IMR-90 (cell line): ENCODE measurements at regions not wholly inside any gene's neighbourhood (a gene's known extent, or its start where the extent isn't known, plus 50 kb on each side); places are given as distances from the start of the nearest gene placed in this dataset.

Experiments used
- ATAC-seq: fragments of 200-7000 bp; cut with Tn5 transposase; 2 replicates; pipeline ENCODE4 v1.9.1; 2020; ENCODE audit warnings: low read depth, mild to moderate bottlenecking, moderate library complexity
- BruUV-seq: library from RNA; stranded (reverse); fragments of 400-500 nt; replicated peaks from 2 replicates; lab custom pipeline; 2021; lab: Mats Ljungman, UMichigan
- CTCF ChIA-PET: fragments of 300-600 bp; formaldehyde crosslinking; extraction: SDS; loops from one replicate; lab custom pipeline; 2021; ENCODE audit warnings: antibody characterized with exemption; lab: Yijun Ruan, JAX
- POLR2A ChIA-PET: fragments of 300-600 bp; sonication (Branson Sonifier 250); formaldehyde crosslinking; loops from one replicate; lab custom pipeline; 2022; ENCODE audit warnings: antibody characterized with exemption; ENCODE audit not compliant: unreplicated experiment; lab: Charles Lee
- DNase-seq: peaks from one replicate; pipeline ENCODE4 v3.0.0; 2013
- H2AFZ ChIP-seq: replicated peaks from 2 replicates; pipeline ENCODE3; 2013; ENCODE audit warnings: low read length, mild to moderate bottlenecking; ENCODE audit not compliant: poor library complexity
- H2AK5ac ChIP-seq: 2 replicates; pipeline ENCODE4 v1.6.1; 2013; ENCODE audit warnings: low read depth, low read length, inconsistent platforms
- H2AK9ac ChIP-seq: replicated peaks from 2 replicates; pipeline ENCODE3; 2013; ENCODE audit warnings: mild to moderate bottlenecking, low read depth, low read length, moderate library complexity; ENCODE audit not compliant: poor library complexity
- H2BK120ac ChIP-seq: 2 replicates; pipeline ENCODE4 v1.6.1; 2013; ENCODE audit warnings: low read depth, low read length, inconsistent platforms
- H2BK15ac ChIP-seq: 3 replicates; pipeline ENCODE4 v1.6.1; 2013; ENCODE audit warnings: low read depth, low read length, inconsistent platforms
- H2BK20ac ChIP-seq: 2 replicates; pipeline ENCODE4 v1.6.1; 2013; ENCODE audit warnings: low read depth, mild to moderate bottlenecking, inconsistent platforms, low read length, moderate library complexity
- H2BK5ac ChIP-seq: 2 replicates; pipeline ENCODE4 v1.6.1; 2013; ENCODE audit warnings: mild to moderate bottlenecking, low read depth, low read length, inconsistent platforms; ENCODE audit not compliant: poor library complexity, severe bottlenecking
- H3K14ac ChIP-seq: replicated peaks from 2 replicates; pipeline ENCODE4 v1.6.1; 2013; ENCODE audit warnings: low read depth, low read length, inconsistent platforms
- H3K18ac ChIP-seq: 2 replicates; pipeline ENCODE4 v1.6.1; 2013; ENCODE audit warnings: low read depth, low read length, control low read depth
- H3K23ac ChIP-seq: 2 replicates; pipeline ENCODE4 v1.6.1; 2013; ENCODE audit warnings: low read depth, low read length, inconsistent platforms
- H3K27ac ChIP-seq: 2 replicates; pipeline ENCODE4 v1.5.1; 2013; ENCODE audit warnings: mild to moderate bottlenecking, control low read depth, low read length; ENCODE audit not compliant: insufficient read depth
- H3K27me3 ChIP-seq: 2 replicates; pipeline ENCODE4 v1.6.1; 2013; ENCODE audit warnings: low read length; ENCODE audit not compliant: control insufficient read depth, insufficient read depth
- H3K36me3 ChIP-seq: 2 replicates; pipeline ENCODE4 v1.6.1; 2013; ENCODE audit warnings: low read length, mixed read lengths; ENCODE audit not compliant: control insufficient read depth, insufficient read depth
- H3K4ac ChIP-seq: 2 replicates; pipeline ENCODE4 v1.6.1; 2013; ENCODE audit warnings: low read depth, low read length, inconsistent platforms
- H3K4me1 ChIP-seq: 2 replicates; pipeline ENCODE4 v1.6.1; 2013; ENCODE audit warnings: low read length, mixed read lengths; ENCODE audit not compliant: control insufficient read depth, insufficient read depth
- H3K4me2 ChIP-seq: 2 replicates; pipeline ENCODE4 v1.6.1; 2013; ENCODE audit warnings: low read depth, mild to moderate bottlenecking, control low read depth, low read length, moderate library complexity
- H3K4me3 ChIP-seq: 2 replicates; pipeline ENCODE4 v1.5.1; 2013; ENCODE audit warnings: low read depth, mild to moderate bottlenecking, control low read depth, low read length, moderate library complexity; ENCODE audit not compliant: insufficient read depth
- H3K56ac ChIP-seq: 2 replicates; pipeline ENCODE4 v1.6.1; 2013; ENCODE audit warnings: low read length, inconsistent platforms; ENCODE audit not compliant: insufficient read depth; ENCODE audit errors: extremely low read depth
- H3K79me1 ChIP-seq, 2 experiments: 2 replicates each; pipeline ENCODE4 v1.6.1; 2013; ENCODE audit warnings: low read length in 2 of 2, inconsistent platforms in 1 of 2, low read depth in 1 of 2
- H3K9ac ChIP-seq: 2 replicates; pipeline ENCODE4 v1.6.1; 2013; ENCODE audit warnings: low read depth, low read length, control low read depth
- H3K9me1 ChIP-seq: 2 replicates; pipeline ENCODE4 v1.6.1; 2013; ENCODE audit warnings: low read length, inconsistent platforms; ENCODE audit not compliant: insufficient read depth
- H3K9me3 ChIP-seq: 2 replicates; pipeline ENCODE4 v1.6.1; 2013; ENCODE audit warnings: low read length; ENCODE audit not compliant: control insufficient read depth, insufficient read depth
- H4K20me1 ChIP-seq: 2 replicates; pipeline ENCODE4 v1.6.1; 2013; ENCODE audit warnings: low read length, inconsistent platforms; ENCODE audit not compliant: insufficient read depth
- H4K5ac ChIP-seq: 2 replicates; pipeline ENCODE4 v1.6.1; 2013; ENCODE audit warnings: mild to moderate bottlenecking, low read depth, low read length, control low read depth
- H4K8ac ChIP-seq, 2 experiments: 2 replicates each; pipeline ENCODE4 v1.6.1; 2013; ENCODE audit warnings: low read depth in 2 of 2, low read length in 2 of 2, control low read depth in 1 of 2, inconsistent platforms in 1 of 2
- H4K91ac ChIP-seq: 2 replicates; pipeline ENCODE4 v1.6.1; 2013; ENCODE audit warnings: low read depth, low read length, inconsistent platforms; ENCODE audit not compliant: insufficient read depth
- BHLHE40 ChIP-seq: fragments of 150-350 bp; IDR thresholded peaks from 2 replicates; pipeline ENCODE4 v1.6.1; 2016; ENCODE audit warnings: mild to moderate bottlenecking, low read depth, low read length
- CEBPB ChIP-seq: IDR thresholded peaks from 2 replicates; pipeline ENCODE4 v1.6.1; 2012; ENCODE audit warnings: low read depth, low read length, improper control_type of control experiment
- CHD1 ChIP-seq: IDR thresholded peaks from 2 replicates; pipeline ENCODE4 v1.6.1; 2012; ENCODE audit warnings: low read depth, low read length, improper control_type of control experiment
- FOS ChIP-seq: fragments of 150-350 bp; IDR thresholded peaks from 2 replicates; pipeline ENCODE4 v1.6.1; 2016; ENCODE audit warnings: low read depth, low read length
- MAFK ChIP-seq: IDR thresholded peaks from 2 replicates; pipeline ENCODE4 v1.6.1; 2012; ENCODE audit warnings: low read depth, low read length, improper control_type of control experiment
- MAZ ChIP-seq: IDR thresholded peaks from 2 replicates; pipeline ENCODE4 v1.6.1; 2012; ENCODE audit warnings: low read depth, mild to moderate bottlenecking, low read length, improper control_type of control experiment, moderate library complexity, borderline replicate concordance
- MXI1 ChIP-seq: IDR thresholded peaks from 2 replicates; pipeline ENCODE4 v1.6.1; 2012; ENCODE audit warnings: low read depth, mild to moderate bottlenecking, low read length, moderate library complexity, borderline replicate concordance
- NFE2L2 ChIP-seq: fragments of 150-350 bp; IDR thresholded peaks from 2 replicates; pipeline ENCODE4 v1.6.1; 2016; ENCODE audit warnings: low read depth, mild to moderate bottlenecking, low read length
- POLR2A ChIP-seq: IDR thresholded peaks from 2 replicates; pipeline ENCODE4 v1.6.1; 2012; ENCODE audit warnings: mild to moderate bottlenecking, low read depth, low read length
- RAD21 ChIP-seq: IDR thresholded peaks from 2 replicates; pipeline ENCODE4 v1.6.1; 2012; ENCODE audit warnings: low read length, improper control_type of control experiment
- RCOR1 ChIP-seq: IDR thresholded peaks from 2 replicates; pipeline ENCODE4 v1.6.1; 2012; ENCODE audit warnings: mild to moderate bottlenecking, low read length, improper control_type of control experiment; ENCODE audit not compliant: insufficient replicate concordance
- RFX5 ChIP-seq: IDR thresholded peaks from 2 replicates; pipeline ENCODE4 v1.8.0; 2012; ENCODE audit warnings: low read depth, mild to moderate bottlenecking, low read length, moderate library complexity
- SMC3 ChIP-seq: fragments of 150-350 bp; IDR thresholded peaks from 2 replicates; pipeline ENCODE4 v1.6.1; 2016; ENCODE audit warnings: low read depth, mild to moderate bottlenecking, antibody characterized with exemption, low read length, moderate library complexity
- WGBS, 2 experiments: methylation state at CpG; one replicate each; pipeline versions ENCODE4 v1.1.5 to v1.1.7; 2013; ENCODE audit warnings: missing lambda C conversion rate in 2 of 2; ENCODE audit not compliant: insufficient read length in 1 of 2; ENCODE audit errors: extremely low coverage in 2 of 2; 5-methylcytosine and 5-hydroxymethylcytosine counted together
- dilution Hi-C: fragments of 300-500 bp; cut with HindIII; formaldehyde crosslinking; loops from one replicate; pipeline ENCODE4 v1.14.3; 2018; ENCODE audit warnings: low sequenced_read_pairs; ENCODE audit not compliant: unreplicated experiment
- in situ Hi-C: fragments of 300-500 bp; cut with MboI; formaldehyde crosslinking; loops from 3 replicates; pipeline ENCODE4 v1.14.3; 2019; ENCODE audit warnings: low sequenced_read_pairs, inconsistent platforms, mixed read lengths
- intact Hi-C: fragments of 100-400 bp; cut with micrococcal nuclease; formaldehyde crosslinking; loops from 2 replicates; pipeline ENCODE4 v1.10.0; 2022
- TF ChIP-seq, protein P1 (sequence below): fragments of 150-350 bp; IDR thresholded peaks from 2 replicates; pipeline ENCODE4 v1.6.1; 2017; ENCODE audit warnings: mild to moderate bottlenecking, antibody characterized with exemption, low read length, low read depth
- TF ChIP-seq, protein P2 (sequence below): fragments of 150-350 bp; IDR thresholded peaks from 2 replicates; pipeline ENCODE4 v1.6.1; 2016; ENCODE audit warnings: low read depth, mild to moderate bottlenecking, low read length, moderate library complexity, borderline replicate concordance
- TF ChIP-seq, protein P3 (sequence below): conservative IDR thresholded peaks from 2 replicates; pipeline ENCODE4 v1.5.1; 2012; ENCODE audit warnings: mild to moderate bottlenecking, low read depth, low read length, improper control_type of control experiment

DNA sequence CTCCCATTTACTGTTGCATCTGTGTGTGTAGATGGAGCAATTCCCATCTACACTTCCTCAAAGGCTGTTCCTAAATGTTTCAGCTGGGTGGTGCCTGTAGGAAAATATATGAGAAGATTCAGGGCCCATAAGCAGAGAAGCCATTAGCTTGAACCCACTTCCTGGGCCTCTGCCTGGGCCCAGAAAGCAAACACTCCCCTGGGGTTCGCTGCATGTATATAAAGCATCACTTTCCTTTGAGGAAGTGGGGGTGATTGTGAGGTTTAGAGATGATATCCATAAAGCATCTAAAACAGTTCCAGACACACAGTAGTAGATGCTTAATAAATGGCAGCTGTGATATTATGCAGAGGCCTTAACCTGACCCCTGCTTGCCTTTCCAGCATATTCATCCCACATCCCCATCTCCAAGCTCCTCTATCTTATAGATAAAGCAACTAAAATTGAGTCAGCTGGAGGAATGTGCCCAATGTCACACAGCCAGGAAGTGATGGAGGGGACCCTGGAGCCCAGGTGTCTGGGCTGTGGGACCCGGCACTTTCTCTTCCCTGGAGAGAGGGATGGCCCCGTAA lies 280.0 kb upstream of the CRY1 start:
- Histone ChIP-seq H3K4ac (no peak overlapping the region), H2BK20ac (no peak overlapping the region), H3K56ac (no peak overlapping the region), H3K36me3 (no peaks in the 10 kb centered on the region), H3K23ac (no peak overlapping the region), H2BK15ac (no peak overlapping the region), H3K14ac (no peak overlapping the region), H4K91ac (no peak overlapping the region), H2BK5ac (no peak overlapping the region), H2AK9ac (no peak overlapping the region), H3K4me3 (no peak overlapping the region), H2AK5ac (no peak overlapping the region), H3K9me1 (no peaks in the 10 kb centered on the region; the same call in 1 of the 2 replicates), H3K4me2 (no peak overlapping the region), H3K9me3 (no peaks in the 10 kb centered on the region), H4K5ac (no peak overlapping the region), H3K4me1 (no peaks in the 10 kb centered on the region), H3K27me3 (peaks cover 4% of the 10 kb centered on the region), H3K9ac (no peak overlapping the region), H2BK120ac (no peak overlapping the region), H3K27ac (no peak overlapping the region), H2AFZ (no peak overlapping the region), H4K8ac (no peak overlapping the region), H3K79me1 (no peaks in the 10 kb centered on the region; a peak in 1 of 4 replicates), H3K18ac (no peak overlapping the region), H4K20me1 (no peaks in the 10 kb centered on the region)
- DNase-seq (no peak), ATAC-seq (no peak)
- intact Hi-C loops (no loop called here), in situ Hi-C loops (no loop called here), dilution Hi-C loops (no loop called here)
- TF ChIP-seq, protein P1, sequence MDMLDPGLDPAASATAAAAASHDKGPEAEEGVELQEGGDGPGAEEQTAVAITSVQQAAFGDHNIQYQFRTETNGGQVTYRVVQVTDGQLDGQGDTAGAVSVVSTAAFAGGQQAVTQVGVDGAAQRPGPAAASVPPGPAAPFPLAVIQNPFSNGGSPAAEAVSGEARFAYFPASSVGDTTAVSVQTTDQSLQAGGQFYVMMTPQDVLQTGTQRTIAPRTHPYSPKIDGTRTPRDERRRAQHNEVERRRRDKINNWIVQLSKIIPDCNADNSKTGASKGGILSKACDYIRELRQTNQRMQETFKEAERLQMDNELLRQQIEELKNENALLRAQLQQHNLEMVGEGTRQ, result no peak
- TF ChIP-seq NFE2L2 (no peak), MAZ (no peak), SMC3 (no peak), RAD21 (no peak), MAFK (no peak), BHLHE40 (no peak), MXI1 (no peak), CHD1 (no peak), FOS (no peak), RCOR1 (no peak), RFX5 (no peak), CEBPB (no peak), POLR2A (no peak)
- TF ChIP-seq, protein P2, sequence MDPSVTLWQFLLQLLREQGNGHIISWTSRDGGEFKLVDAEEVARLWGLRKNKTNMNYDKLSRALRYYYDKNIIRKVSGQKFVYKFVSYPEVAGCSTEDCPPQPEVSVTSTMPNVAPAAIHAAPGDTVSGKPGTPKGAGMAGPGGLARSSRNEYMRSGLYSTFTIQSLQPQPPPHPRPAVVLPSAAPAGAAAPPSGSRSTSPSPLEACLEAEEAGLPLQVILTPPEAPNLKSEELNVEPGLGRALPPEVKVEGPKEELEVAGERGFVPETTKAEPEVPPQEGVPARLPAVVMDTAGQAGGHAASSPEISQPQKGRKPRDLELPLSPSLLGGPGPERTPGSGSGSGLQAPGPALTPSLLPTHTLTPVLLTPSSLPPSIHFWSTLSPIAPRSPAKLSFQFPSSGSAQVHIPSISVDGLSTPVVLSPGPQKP, result no peak
- TF ChIP-seq, protein P3, sequence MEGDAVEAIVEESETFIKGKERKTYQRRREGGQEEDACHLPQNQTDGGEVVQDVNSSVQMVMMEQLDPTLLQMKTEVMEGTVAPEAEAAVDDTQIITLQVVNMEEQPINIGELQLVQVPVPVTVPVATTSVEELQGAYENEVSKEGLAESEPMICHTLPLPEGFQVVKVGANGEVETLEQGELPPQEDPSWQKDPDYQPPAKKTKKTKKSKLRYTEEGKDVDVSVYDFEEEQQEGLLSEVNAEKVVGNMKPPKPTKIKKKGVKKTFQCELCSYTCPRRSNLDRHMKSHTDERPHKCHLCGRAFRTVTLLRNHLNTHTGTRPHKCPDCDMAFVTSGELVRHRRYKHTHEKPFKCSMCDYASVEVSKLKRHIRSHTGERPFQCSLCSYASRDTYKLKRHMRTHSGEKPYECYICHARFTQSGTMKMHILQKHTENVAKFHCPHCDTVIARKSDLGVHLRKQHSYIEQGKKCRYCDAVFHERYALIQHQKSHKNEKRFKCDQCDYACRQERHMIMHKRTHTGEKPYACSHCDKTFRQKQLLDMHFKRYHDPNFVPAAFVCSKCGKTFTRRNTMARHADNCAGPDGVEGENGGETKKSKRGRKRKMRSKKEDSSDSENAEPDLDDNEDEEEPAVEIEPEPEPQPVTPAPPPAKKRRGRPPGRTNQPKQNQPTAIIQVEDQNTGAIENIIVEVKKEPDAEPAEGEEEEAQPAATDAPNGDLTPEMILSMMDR, result no peak
- CTCF ChIA-PET, result no interaction called here
- POLR2A ChIA-PET, result interaction anchor here (0.6 kb wide), 1 partner anchor 93 kb away, joined by 4 read pairs; no protein-coding TSS in a partner anchor
- WGBS, 2 experiments, result no CpG with 5 or more reads among the region's 3 CpGs
- no TSS peak for BruUV-seq
